NB4 (cell line): ENCODE measurements at regions not wholly inside any gene's neighbourhood (a gene's known extent, or its start where the extent isn't known, plus 50 kb on each side); places are given as distances from the start of the nearest gene placed in this dataset.

ENCODE experiments used
- CTCF ChIP-seq: IDR thresholded peaks from one replicate; pipeline ENCODE4 v1.5.1; 2012; ENCODE audit warnings: low read depth, low read length
- POLR2A ChIP-seq: IDR thresholded peaks from 2 replicates; pipeline ENCODE4 v1.6.1; 2011; ENCODE audit warnings: mild to moderate bottlenecking; ENCODE audit not compliant: insufficient read length; ENCODE audit errors: extremely low read depth

- TF ChIP-seq POLR2A (no peak), CTCF (no peak)
Observed at GRCh38 chr21:16811011-16811410, 701.8 kb upstream of the CXADR start.
